Hepatocyte (in vitro differentiated cells): ENCODE measurements at regions not wholly inside any gene's neighbourhood (a gene's known extent, or its start where the extent isn't known, plus 50 kb on each side); places are given as distances from the start of the nearest gene placed in this dataset.

Experiments
- CTCF ChIP-seq: fragments of 200-600 bp; sonication (generic); IDR thresholded peaks from 2 replicates; pipeline ENCODE4 v1.5.1; 2016; ENCODE audit warnings: antibody characterized with exemption, mild to moderate bottlenecking; ENCODE audit not compliant: poor library complexity
- EZH2 ChIP-seq: fragments of 200-600 bp; sonication (generic); IDR thresholded peaks from 2 replicates; pipeline ENCODE4 v1.6.1; 2016; ENCODE audit warnings: antibody characterized with exemption, mild to moderate bottlenecking, borderline replicate concordance

DNA sequence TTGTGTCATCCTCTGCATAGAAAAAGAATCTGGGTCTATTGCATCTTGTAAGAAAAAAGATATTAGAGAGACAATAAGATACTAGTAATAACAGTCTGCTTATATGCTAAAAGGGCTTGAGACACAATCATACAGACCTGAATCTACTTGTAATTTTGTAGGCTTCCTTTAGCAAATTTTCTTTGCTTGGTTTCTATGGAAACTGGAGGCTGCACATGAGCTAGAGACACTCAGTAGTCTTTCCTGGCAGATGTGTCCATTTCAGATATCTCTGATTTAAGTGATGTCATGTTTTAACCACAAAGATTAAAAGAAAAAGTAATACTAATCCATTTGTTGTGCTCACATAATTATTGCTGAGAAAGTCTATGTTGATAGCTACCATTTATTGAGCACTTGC, 123.9 kb upstream of the GNAO1 start:
- TF ChIP-seq CTCF (no peak), EZH2 (no peak)
